ENCODE measurements at regions not wholly inside any gene's neighbourhood (a gene's known extent, or its start where the extent isn't known, plus 50 kb on each side); places are given as distances from the start of the nearest gene placed in this dataset.
A peak's percentile ranks its signal among the peaks of the same experiment; 100 is the strongest.

DNA sequence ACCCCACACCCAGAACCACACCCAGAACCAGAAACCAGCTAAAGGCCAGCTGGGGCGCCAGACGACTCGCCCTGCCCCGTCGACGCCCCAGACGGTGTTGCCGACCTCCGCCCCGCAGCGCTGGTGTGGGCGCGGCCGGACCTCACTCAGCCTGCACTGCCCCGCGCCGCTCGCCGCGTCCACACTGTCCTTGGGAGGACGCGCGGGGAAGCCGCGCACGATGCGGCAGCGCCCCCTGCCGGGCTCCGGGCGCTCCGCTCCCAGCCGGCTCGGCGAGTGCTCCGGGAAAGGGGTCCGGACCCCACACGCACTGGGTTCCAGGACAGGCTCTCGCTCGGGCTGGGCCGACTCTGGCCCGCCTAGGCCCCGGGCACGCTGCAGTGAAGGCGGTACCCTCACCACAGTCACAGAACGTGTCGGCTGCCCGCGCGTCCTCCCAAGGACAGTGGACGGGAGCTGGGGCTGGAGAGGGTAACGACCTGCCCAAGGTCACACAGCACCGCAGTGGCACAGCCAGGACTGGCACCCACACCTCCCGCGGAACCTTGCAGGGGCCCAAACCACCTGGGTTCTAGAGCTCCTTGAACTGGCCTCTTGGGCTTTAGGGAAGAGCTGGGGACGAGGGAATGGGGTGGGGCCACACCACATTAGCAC lies 90.2 kb downstream of the DMRTA2 start (continued):
- TF ChIP-seq, protein P1, sequence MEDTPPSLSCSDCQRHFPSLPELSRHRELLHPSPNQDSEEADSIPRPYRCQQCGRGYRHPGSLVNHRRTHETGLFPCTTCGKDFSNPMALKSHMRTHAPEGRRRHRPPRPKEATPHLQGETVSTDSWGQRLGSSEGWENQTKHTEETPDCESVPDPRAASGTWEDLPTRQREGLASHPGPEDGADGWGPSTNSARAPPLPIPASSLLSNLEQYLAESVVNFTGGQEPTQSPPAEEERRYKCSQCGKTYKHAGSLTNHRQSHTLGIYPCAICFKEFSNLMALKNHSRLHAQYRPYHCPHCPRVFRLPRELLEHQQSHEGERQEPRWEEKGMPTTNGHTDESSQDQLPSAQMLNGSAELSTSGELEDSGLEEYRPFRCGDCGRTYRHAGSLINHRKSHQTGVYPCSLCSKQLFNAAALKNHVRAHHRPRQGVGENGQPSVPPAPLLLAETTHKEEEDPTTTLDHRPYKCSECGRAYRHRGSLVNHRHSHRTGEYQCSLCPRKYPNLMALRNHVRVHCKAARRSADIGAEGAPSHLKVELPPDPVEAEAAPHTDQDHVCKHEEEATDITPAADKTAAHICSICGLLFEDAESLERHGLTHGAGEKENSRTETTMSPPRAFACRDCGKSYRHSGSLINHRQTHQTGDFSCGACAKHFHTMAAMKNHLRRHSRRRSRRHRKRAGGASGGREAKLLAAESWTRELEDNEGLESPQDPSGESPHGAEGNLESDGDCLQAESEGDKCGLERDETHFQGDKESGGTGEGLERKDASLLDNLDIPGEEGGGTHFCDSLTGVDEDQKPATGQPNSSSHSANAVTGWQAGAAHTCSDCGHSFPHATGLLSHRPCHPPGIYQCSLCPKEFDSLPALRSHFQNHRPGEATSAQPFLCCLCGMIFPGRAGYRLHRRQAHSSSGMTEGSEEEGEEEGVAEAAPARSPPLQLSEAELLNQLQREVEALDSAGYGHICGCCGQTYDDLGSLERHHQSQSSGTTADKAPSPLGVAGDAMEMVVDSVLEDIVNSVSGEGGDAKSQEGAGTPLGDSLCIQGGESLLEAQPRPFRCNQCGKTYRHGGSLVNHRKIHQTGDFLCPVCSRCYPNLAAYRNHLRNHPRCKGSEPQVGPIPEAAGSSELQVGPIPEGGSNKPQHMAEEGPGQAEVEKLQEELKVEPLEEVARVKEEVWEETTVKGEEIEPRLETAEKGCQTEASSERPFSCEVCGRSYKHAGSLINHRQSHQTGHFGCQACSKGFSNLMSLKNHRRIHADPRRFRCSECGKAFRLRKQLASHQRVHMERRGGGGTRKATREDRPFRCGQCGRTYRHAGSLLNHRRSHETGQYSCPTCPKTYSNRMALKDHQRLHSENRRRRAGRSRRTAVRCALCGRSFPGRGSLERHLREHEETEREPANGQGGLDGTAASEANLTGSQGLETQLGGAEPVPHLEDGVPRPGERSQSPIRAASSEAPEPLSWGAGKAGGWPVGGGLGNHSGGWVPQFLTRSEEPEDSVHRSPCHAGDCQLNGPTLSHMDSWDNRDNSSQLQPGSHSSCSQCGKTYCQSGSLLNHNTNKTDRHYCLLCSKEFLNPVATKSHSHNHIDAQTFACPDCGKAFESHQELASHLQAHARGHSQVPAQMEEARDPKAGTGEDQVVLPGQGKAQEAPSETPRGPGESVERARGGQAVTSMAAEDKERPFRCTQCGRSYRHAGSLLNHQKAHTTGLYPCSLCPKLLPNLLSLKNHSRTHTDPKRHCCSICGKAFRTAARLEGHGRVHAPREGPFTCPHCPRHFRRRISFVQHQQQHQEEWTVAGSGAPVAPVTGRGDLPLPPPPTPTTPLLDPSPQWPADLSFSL (CRISPR knock-in tag; IDR thresholded peaks at IDR 0.05) = no peak
- peak; percentile 30; the same call in 1 of the 2 replicates for TF ChIP-seq ZFY (CRISPR knock-in tag; IDR thresholded peaks at IDR 0.05)
- TF ChIP-seq ZNF768 (CRISPR knock-in tag; IDR thresholded peaks at IDR 0.05) = peak; percentile 91
- TF ChIP-seq CBX2 (IDR thresholded peaks at IDR 0.05; ENCODE audit: low read depth, low read length) = no peak
- no peak for TF ChIP-seq CBX2 (CRISPR knock-in tag; IDR thresholded peaks at IDR 0.05; ENCODE audit: low read depth)
- TF ChIP-seq ZNF670 (CRISPR knock-in tag; IDR thresholded peaks at IDR 0.05; ENCODE audit: borderline replicate concordance) = peak; percentile 52; the same call in 1 of the 2 replicates
- no peak for TF ChIP-seq GPN1 (CRISPR knock-in tag; IDR thresholded peaks at IDR 0.05; ENCODE audit: borderline replicate concordance)
- 0 out of 2 replicates have a peak, but pooled peaks have one; percentile 53 for TF ChIP-seq HOXA5 (CRISPR knock-in tag; IDR thresholded peaks at IDR 0.05)
- TF ChIP-seq, protein P2, sequence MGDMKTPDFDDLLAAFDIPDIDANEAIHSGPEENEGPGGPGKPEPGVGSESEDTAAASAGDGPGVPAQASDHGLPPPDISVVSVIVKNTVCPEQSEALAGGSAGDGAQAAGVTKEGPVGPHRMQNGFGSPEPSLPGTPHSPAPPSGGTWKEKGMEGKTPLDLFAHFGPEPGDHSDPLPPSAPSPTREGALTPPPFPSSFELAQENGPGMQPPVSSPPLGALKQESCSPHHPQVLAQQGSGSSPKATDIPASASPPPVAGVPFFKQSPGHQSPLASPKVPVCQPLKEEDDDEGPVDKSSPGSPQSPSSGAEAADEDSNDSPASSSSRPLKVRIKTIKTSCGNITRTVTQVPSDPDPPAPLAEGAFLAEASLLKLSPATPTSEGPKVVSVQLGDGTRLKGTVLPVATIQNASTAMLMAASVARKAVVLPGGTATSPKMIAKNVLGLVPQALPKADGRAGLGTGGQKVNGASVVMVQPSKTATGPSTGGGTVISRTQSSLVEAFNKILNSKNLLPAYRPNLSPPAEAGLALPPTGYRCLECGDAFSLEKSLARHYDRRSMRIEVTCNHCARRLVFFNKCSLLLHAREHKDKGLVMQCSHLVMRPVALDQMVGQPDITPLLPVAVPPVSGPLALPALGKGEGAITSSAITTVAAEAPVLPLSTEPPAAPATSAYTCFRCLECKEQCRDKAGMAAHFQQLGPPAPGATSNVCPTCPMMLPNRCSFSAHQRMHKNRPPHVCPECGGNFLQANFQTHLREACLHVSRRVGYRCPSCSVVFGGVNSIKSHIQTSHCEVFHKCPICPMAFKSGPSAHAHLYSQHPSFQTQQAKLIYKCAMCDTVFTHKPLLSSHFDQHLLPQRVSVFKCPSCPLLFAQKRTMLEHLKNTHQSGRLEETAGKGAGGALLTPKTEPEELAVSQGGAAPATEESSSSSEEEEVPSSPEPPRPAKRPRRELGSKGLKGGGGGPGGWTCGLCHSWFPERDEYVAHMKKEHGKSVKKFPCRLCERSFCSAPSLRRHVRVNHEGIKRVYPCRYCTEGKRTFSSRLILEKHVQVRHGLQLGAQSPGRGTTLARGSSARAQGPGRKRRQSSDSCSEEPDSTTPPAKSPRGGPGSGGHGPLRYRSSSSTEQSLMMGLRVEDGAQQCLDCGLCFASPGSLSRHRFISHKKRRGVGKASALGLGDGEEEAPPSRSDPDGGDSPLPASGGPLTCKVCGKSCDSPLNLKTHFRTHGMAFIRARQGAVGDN (CRISPR knock-in tag; IDR thresholded peaks at IDR 0.05) = peak; percentile 47; the same call in 1 of the 2 replicates
- TF ChIP-seq, protein P3, sequence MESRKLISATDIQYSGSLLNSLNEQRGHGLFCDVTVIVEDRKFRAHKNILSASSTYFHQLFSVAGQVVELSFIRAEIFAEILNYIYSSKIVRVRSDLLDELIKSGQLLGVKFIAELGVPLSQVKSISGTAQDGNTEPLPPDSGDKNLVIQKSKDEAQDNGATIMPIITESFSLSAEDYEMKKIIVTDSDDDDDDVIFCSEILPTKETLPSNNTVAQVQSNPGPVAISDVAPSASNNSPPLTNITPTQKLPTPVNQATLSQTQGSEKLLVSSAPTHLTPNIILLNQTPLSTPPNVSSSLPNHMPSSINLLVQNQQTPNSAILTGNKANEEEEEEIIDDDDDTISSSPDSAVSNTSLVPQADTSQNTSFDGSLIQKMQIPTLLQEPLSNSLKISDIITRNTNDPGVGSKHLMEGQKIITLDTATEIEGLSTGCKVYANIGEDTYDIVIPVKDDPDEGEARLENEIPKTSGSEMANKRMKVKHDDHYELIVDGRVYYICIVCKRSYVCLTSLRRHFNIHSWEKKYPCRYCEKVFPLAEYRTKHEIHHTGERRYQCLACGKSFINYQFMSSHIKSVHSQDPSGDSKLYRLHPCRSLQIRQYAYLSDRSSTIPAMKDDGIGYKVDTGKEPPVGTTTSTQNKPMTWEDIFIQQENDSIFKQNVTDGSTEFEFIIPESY (CRISPR knock-in tag; IDR thresholded peaks at IDR 0.05) = no peak
- no peak for TF ChIP-seq DPF2 (CRISPR knock-in tag; IDR thresholded peaks at IDR 0.05; ENCODE audit: borderline replicate concordance, low read depth)
- TF ChIP-seq, protein P4, sequence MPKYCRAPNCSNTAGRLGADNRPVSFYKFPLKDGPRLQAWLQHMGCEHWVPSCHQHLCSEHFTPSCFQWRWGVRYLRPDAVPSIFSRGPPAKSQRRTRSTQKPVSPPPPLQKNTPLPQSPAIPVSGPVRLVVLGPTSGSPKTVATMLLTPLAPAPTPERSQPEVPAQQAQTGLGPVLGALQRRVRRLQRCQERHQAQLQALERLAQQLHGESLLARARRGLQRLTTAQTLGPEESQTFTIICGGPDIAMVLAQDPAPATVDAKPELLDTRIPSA (CRISPR knock-in tag; IDR thresholded peaks at IDR 0.05; ENCODE audit: borderline replicate concordance) = no peak
- no peak for TF ChIP-seq SAP130 (CRISPR knock-in tag; IDR thresholded peaks at IDR 0.05; ENCODE audit: low read depth)
- TF ChIP-seq NONO (IDR thresholded peaks at IDR 0.05) = no peak
- TF ChIP-seq NONO (CRISPR knock-in tag; conservative IDR thresholded peaks at IDR 0.05) = peak; percentile 60; the same call in 1 of the 2 replicates
- TF ChIP-seq MYC (CRISPR knock-in tag; IDR thresholded peaks at IDR 0.05; ENCODE audit: borderline replicate concordance) = peak; percentile 12; the same call in 1 of the 2 replicates
- TF ChIP-seq DNMT1 (CRISPR knock-in tag; IDR thresholded peaks at IDR 0.05) = no peak
